SU-DHL-6 (cell line): ENCODE measurements at regions not wholly inside any gene's neighbourhood (a gene's known extent, or its start where the extent isn't known, plus 50 kb on each side); places are given as distances from the start of the nearest gene placed in this dataset.

Source experiments
- H2AFZ ChIP-seq: fragments of 200-600 bp; sonication (generic); 2 replicates; pipeline ENCODE4 v1.6.1; 2014; ENCODE audit warnings: low read depth, mild to moderate bottlenecking, moderate library complexity, mixed read lengths, antibody characterized with exemption, low read length; ENCODE audit not compliant: severe bottlenecking
- H3F3A ChIP-seq: fragments of 200-600 bp; shearing (Covaris generic); 2 replicates; pipeline ENCODE4 v1.6.0; 2016; ENCODE audit warnings: antibody characterized with exemption, mild to moderate bottlenecking; ENCODE audit not compliant: insufficient read depth
- H3K27ac ChIP-seq: fragments of 200-600 bp; sonication (generic); 2 replicates; pipeline ENCODE4 v1.5.1; 2016; ENCODE audit warnings: low read depth, mild to moderate bottlenecking, low read length, moderate library complexity, mixed read lengths
- H3K27me3 ChIP-seq: fragments of 200-600 bp; sonication (generic), shearing (Covaris generic); 2 replicates; pipeline ENCODE4 v1.6.0; 2014; ENCODE audit warnings: mild to moderate bottlenecking, low read length
- H3K36me3 ChIP-seq: fragments of 200-600 bp; sonication (generic); 2 replicates; pipeline ENCODE4 v1.6.1; 2014; ENCODE audit warnings: mild to moderate bottlenecking, low read length, mixed read lengths
- H3K4me2 ChIP-seq: fragments of 300-600, 200-600 bp; shearing (Covaris generic), sonication (generic); 2 replicates; pipeline ENCODE4 v1.6.0; 2014; ENCODE audit warnings: low read length, low read depth, mild to moderate bottlenecking; ENCODE audit not compliant: poor library complexity, severe bottlenecking
- H3K4me3 ChIP-seq: fragments of 200-600 bp; sonication (generic); 2 replicates; pipeline ENCODE4 v1.5.1; 2014; ENCODE audit warnings: antibody characterized with exemption, low read length, mild to moderate bottlenecking, mixed read lengths; ENCODE audit not compliant: insufficient read depth, poor library complexity, severe bottlenecking
- H3K79me2 ChIP-seq: fragments of 200-600 bp; sonication (generic); 2 replicates; pipeline ENCODE4 v1.6.1; 2014; ENCODE audit warnings: mild to moderate bottlenecking, low read length, moderate library complexity; ENCODE audit not compliant: insufficient read depth
- H3K9ac ChIP-seq: fragments of 200-600 bp; sonication (generic); 2 replicates; pipeline ENCODE4 v1.7.0; 2014; ENCODE audit warnings: mild to moderate bottlenecking, low read length
- H3K9me2 ChIP-seq: fragments of 200-600 bp; sonication (generic); replicated peaks from 2 replicates; pipeline ENCODE4 v1.6.1; 2014; ENCODE audit warnings: low read length; ENCODE audit not compliant: insufficient read depth
- H3K9me3 ChIP-seq: fragments of 200-600 bp; sonication (generic); 2 replicates; pipeline ENCODE4 v1.6.1; 2014; ENCODE audit warnings: low read length, mixed read lengths; ENCODE audit not compliant: insufficient read depth
- H4K20me1 ChIP-seq: fragments of 200-600 bp; sonication (generic); 2 replicates; pipeline ENCODE4 v1.6.1; 2014; ENCODE audit warnings: low read depth, mild to moderate bottlenecking, antibody characterized with exemption, low read length, moderate library complexity, mixed read lengths
- CTCF ChIP-seq: fragments of 200-600 bp; sonication (generic); IDR thresholded peaks from one replicate; pipeline ENCODE4 v1.5.1; 2017; ENCODE audit warnings: antibody characterized with exemption, mild to moderate bottlenecking, low read length, moderate library complexity; ENCODE audit not compliant: insufficient read depth, poor library complexity, severe bottlenecking
- EZH2phosphoT487 ChIP-seq: fragments of 200-600 bp; sonication (generic), shearing (Covaris generic); conservative IDR thresholded peaks from 2 replicates; pipeline ENCODE4 v1.6.1; 2018; ENCODE audit warnings: mild to moderate bottlenecking, antibody characterized with exemption, low read length, moderate library complexity, mixed read lengths

- Histone ChIP-seq H3K27ac (no peak overlapping the region), H3K4me3 (no peak overlapping the region), H3F3A (no peaks in the 10 kb centered on the region), H3K79me2 (no peaks in the 10 kb centered on the region), H2AFZ (no peak overlapping the region), H3K9me2 (no peaks in the 10 kb centered on the region), H3K9me3 (no peaks in the 10 kb centered on the region), H4K20me1 (no peaks in the 10 kb centered on the region), H3K27me3 (no peaks in the 10 kb centered on the region), H3K36me3 (no peaks in the 10 kb centered on the region), H3K4me2 (no peak overlapping the region), H3K9ac (no peak overlapping the region)
- TF ChIP-seq EZH2phosphoT487 (no peak), CTCF (no peak)
Measured at GRCh38 chr5:159453209-159453608, 122.9 kb upstream of the IL12B start.

- Histone ChIP-seq H3F3A (no peaks in the 10 kb centered on the region), H3K4me2 (no peak overlapping the region), H3K27ac (no peak overlapping the region), H2AFZ (no peak overlapping the region), H3K9me2 (no peaks in the 10 kb centered on the region), H3K27me3 (no peaks in the 10 kb centered on the region), H3K9me3 (no peaks in the 10 kb centered on the region), H4K20me1 (no peaks in the 10 kb centered on the region), H3K36me3 (no peaks in the 10 kb centered on the region), H3K79me2 (no peaks in the 10 kb centered on the region), H3K4me3 (no peak overlapping the region), H3K9ac (no peak overlapping the region)
- TF ChIP-seq EZH2phosphoT487 = no peak
- TF ChIP-seq CTCF = no peak
Measured at GRCh38 chr5:159456261-159456660, 126.0 kb upstream of the IL12B start.

- H3K9ac ChIP-seq = no peak overlapping the region
- H3K36me3 ChIP-seq = no peaks in the 10 kb centered on the region
- no peak overlapping the region for H3K27ac ChIP-seq
- H3K9me2 ChIP-seq = no peaks in the 10 kb centered on the region
- no peaks in the 10 kb centered on the region for H4K20me1 ChIP-seq
- H3F3A ChIP-seq = no peaks in the 10 kb centered on the region
- H3K79me2 ChIP-seq = no peaks in the 10 kb centered on the region
- no peak for TF ChIP-seq CTCF
- no peak for TF ChIP-seq EZH2phosphoT487
- no peak overlapping the region for H3K4me2 ChIP-seq
- no peaks in the 10 kb centered on the region for H3K27me3 ChIP-seq
- no peaks in the 10 kb centered on the region for H3K9me3 ChIP-seq
- H2AFZ ChIP-seq = no peak overlapping the region
- H3K4me3 ChIP-seq = no peak overlapping the region
Measured at GRCh38 chr5:159456722-159457465, 126.6 kb upstream of the IL12B start.
